ENCODE measurements at regions not wholly inside any gene's neighbourhood (a gene's known extent, or its start where the extent isn't known, plus 50 kb on each side); places are given as distances from the start of the nearest gene placed in this dataset.

- no peak for TF ChIP-seq TCF12 (IDR thresholded peaks at IDR 0.05)
- no peak for TF ChIP-seq JUND (IDR thresholded peaks at IDR 0.05)
- TF ChIP-seq RFX5 (IDR thresholded peaks at IDR 0.05; ENCODE audit: low read length), result no peak
- no peak for TF ChIP-seq CTCF (IDR thresholded peaks at IDR 0.05)
- no peak for TF ChIP-seq REST (IDR thresholded peaks at IDR 0.05; ENCODE audit: low read depth, low read length)
- TF ChIP-seq RAD21 (IDR thresholded peaks at IDR 0.05; ENCODE audit: low read length), result no peak
- no peak for TF ChIP-seq TAF1 (IDR thresholded peaks at IDR 0.05; ENCODE audit: borderline replicate concordance, low read depth, low read length)
- TF ChIP-seq TEAD4 (IDR thresholded peaks at IDR 0.05; ENCODE audit: borderline replicate concordance, insufficient read depth), result no peak
Measured at GRCh38 chr5:121692158-121692557, 159.5 kb upstream of the FTMT start.

Measured in SK-N-SH (cell line).